ENCODE measurements at regions not wholly inside any gene's neighbourhood (a gene's known extent, or its start where the extent isn't known, plus 50 kb on each side); places are given as distances from the start of the nearest gene placed in this dataset.

- no peak for TF ChIP-seq POLR2A (IDR thresholded peaks at IDR 0.05; ENCODE audit: low read length)
- TF ChIP-seq GATA1 (IDR thresholded peaks at IDR 0.05; ENCODE audit: low read depth, low read length), result no peak
- no peak for DNase-seq
Observed at GRCh38 chr15:24607636-24608035, 67.9 kb upstream of the NPAP1 start.

- no peak for TF ChIP-seq POLR2A (IDR thresholded peaks at IDR 0.05; ENCODE audit: low read length)
- no peak for TF ChIP-seq GATA1 (IDR thresholded peaks at IDR 0.05; ENCODE audit: low read depth, low read length)
Observed at GRCh38 chr15:24617646-24618045, 57.9 kb upstream of the NPAP1 start.

GRCh38 chr15:24621630-24622215 is 53.9 kb upstream of the NPAP1 start:
- TF ChIP-seq GATA1 (IDR thresholded peaks at IDR 0.05; ENCODE audit: low read depth, low read length) (no peak), POLR2A (IDR thresholded peaks at IDR 0.05; ENCODE audit: low read length) (no peak)

More at GRCh38 chr15:24617646-24618045, 57.9 kb upstream of the NPAP1 start:
- DNase-seq, result no peak

More at GRCh38 chr15:24621630-24622215, 53.9 kb upstream of the NPAP1 start:
- DNase-seq, result no peak
